ENCODE measurements at regions not wholly inside any gene's neighbourhood (a gene's known extent, or its start where the extent isn't known, plus 50 kb on each side); places are given as distances from the start of the nearest gene placed in this dataset.
"Not testable (repeated sequence)": the region's sequence is repeated elsewhere in the genome, so short reads cannot be mapped to it uniquely, and the experiment has no call there.

- no peak for DNase-seq (ENCODE audit: low read depth in 2 of 2)
Observed at GRCh38 chr12:53870117-53870516, 68.5 kb upstream of the HOXC13 start.

DNA sequence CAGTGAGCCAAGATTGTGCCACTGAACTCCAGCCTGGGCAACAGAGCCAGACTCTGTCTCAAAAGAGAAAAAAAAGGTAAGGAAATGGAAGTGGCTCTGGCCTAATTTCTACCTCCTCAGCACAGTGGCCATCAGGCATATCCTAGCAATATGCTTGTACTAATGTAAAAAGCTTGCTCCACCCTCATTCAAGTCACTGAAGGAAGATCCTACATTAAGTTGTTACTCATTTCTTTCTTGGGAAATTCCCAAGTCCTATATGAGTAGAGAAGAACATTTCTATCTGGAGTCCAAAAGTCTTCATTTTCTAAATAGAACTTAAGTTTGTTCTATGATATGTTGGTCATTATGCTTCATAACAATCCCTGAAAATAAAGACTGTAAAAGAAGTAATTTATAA, 67.3 kb upstream of the HOXC13 start:
- no peak for DNase-seq (ENCODE audit: low read depth in 2 of 2)

DNA sequence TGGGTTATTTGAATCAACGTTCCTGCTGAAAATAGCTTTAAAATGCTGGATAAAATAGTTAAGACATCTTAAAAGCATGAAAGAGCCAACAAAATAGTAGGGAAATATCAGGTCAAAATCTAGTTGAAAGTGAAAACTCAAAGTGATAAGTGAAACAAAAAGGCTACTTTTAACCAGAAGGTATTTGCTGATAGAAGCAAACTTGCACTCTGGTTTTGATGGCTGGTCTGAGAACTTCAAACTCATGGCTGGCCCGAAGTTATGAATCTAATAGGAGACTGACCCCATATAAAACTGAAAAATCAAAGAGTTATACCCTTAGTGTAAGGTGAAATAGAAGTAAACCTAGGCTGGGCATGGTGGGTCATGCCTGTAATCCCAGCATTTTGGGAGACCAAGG, 66.3 kb upstream of the HOXC13 start:
- no peak for DNase-seq (ENCODE audit: low read depth in 2 of 2)

- not testable (repeated sequence) for DNase-seq (ENCODE audit: low read depth in 2 of 2)
Observed at GRCh38 chr12:53877961-53878360, 60.7 kb upstream of the HOXC13 start.

DNA sequence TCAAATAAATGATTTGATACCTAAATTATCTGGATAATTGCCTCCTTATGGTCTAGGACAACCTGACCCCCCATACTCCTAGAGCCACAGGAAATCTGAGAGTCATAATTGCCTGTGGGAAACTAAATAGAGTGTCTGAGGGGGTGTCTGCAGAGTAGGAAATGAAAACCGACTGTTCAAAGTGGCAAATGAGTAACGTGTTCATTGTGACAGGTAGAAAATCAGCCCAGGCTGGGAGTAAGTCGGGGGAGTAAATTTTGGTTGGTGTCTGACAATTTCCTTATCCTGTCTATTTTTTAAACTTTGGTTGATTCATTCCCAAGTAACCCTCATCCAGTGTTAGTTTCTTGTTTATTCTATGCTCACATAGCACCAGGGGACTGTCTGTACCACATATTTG, 51.6 kb upstream of the HOXC13 start:
- no peak for DNase-seq (ENCODE audit: low read depth in 2 of 2)

DNA sequence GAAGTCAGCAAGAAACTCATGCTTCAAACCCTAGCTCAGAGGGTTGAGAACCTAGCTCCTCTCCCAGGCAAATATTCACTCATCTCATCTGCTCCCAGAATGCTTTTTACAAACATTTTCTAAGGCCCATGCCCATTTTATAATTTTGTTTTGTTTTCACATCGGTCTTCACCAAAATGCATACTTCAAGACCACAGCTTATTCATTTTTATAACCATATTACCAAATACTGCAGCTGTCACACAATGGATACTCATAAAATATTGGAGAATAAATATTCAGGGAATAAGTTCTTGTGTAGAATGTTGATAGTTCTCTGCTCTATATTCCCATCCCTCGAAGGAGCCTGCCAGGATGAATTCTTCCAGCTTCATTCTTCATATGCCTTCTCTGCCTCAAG, 50.8 kb upstream of the HOXC13 start:
- no peak for DNase-seq (ENCODE audit: low read depth in 2 of 2)

All from lung microvascular endothelial cell (primary cell).